OCI-LY7 (cell line): ENCODE measurements at regions not wholly inside any gene's neighbourhood (a gene's known extent, or its start where the extent isn't known, plus 50 kb on each side); places are given as distances from the start of the nearest gene placed in this dataset.

Source experiments
- BruUV-seq: library from RNA; stranded (reverse); fragments of 400-500 nt; replicated peaks from 2 replicates; lab custom pipeline; 2021; lab: Mats Ljungman, UMichigan
- CTCF ChIA-PET: fragments of 300-600 bp; sonication (Branson Sonifier 250); formaldehyde crosslinking; loops from one replicate; lab custom pipeline; 2022; ENCODE audit warnings: antibody characterized with exemption; ENCODE audit not compliant: unreplicated experiment; lab: Charles Lee
- POLR2A ChIA-PET: fragments of 300-600 bp; sonication (Branson Sonifier 250); formaldehyde crosslinking; loops from one replicate; lab custom pipeline; 2022; ENCODE audit warnings: antibody characterized with exemption; lab: Charles Lee
- DNase-seq: peaks from one replicate; pipeline ENCODE4 v3.0.0-alpha.2; 2015; ENCODE audit warnings: low spot score
- H2AFZ ChIP-seq: fragments of 200-600 bp; sonication (generic), shearing (Covaris generic); 2 replicates; pipeline ENCODE4 v1.6.1; 2014; ENCODE audit warnings: mild to moderate bottlenecking, antibody characterized with exemption, low read length, moderate library complexity
- H3K27ac ChIP-seq: fragments of 200-600 bp; sonication (generic); 2 replicates; pipeline ENCODE4 v1.5.1; 2014; ENCODE audit warnings: mixed run types, low read depth, mild to moderate bottlenecking, moderate library complexity, low read length, inconsistent platforms; ENCODE audit not compliant: poor library complexity, severe bottlenecking
- H3K36me3 ChIP-seq: fragments of 200-600 bp; sonication (generic); 2 replicates; pipeline ENCODE4 v1.6.1; 2014; ENCODE audit warnings: mild to moderate bottlenecking, antibody characterized with exemption, low read length, moderate library complexity, mixed read lengths; ENCODE audit not compliant: insufficient read depth
- H3K4me1 ChIP-seq: fragments of 200-600 bp; sonication (generic); 2 replicates; pipeline ENCODE4 v1.5.1; 2014; ENCODE audit warnings: mild to moderate bottlenecking, low read length; ENCODE audit not compliant: insufficient read depth, poor library complexity, severe bottlenecking
- H3K4me2 ChIP-seq: fragments of 200-600 bp; sonication (generic); 2 replicates; pipeline ENCODE4 v1.6.1; 2014; ENCODE audit warnings: mild to moderate bottlenecking, low read length
- H3K4me3 ChIP-seq: fragments of 200-600 bp; sonication (generic); 2 replicates; pipeline ENCODE4 v1.5.1; 2014; ENCODE audit warnings: mild to moderate bottlenecking, low read depth, low read length; ENCODE audit not compliant: poor library complexity, severe bottlenecking
- H3K79me2 ChIP-seq: fragments of 200-600 bp; sonication (generic); 2 replicates; pipeline ENCODE4 v1.6.1; 2016; ENCODE audit warnings: low read depth, mild to moderate bottlenecking, low read length, moderate library complexity, mixed read lengths; ENCODE audit not compliant: insufficient read depth
- H3K9me2 ChIP-seq: fragments of 200-600 bp; sonication (generic); 2 replicates; pipeline ENCODE4 v1.6.1; 2016; ENCODE audit warnings: mild to moderate bottlenecking, low read length, mixed read lengths; ENCODE audit not compliant: insufficient read depth
- H3K9me3 ChIP-seq: fragments of 200-600 bp; sonication (generic); 2 replicates; pipeline ENCODE4 v1.6.1; 2014; ENCODE audit warnings: mild to moderate bottlenecking, mixed run types, low read length, mixed read lengths
- H4K20me1 ChIP-seq: fragments of 200-600 bp; sonication (generic); 2 replicates; pipeline ENCODE4 v1.6.1; 2014; ENCODE audit warnings: mild to moderate bottlenecking, antibody characterized with exemption, low read length, moderate library complexity, mixed read lengths; ENCODE audit not compliant: insufficient read depth
- EZH2phosphoT487 ChIP-seq: fragments of 200-600 bp; sonication (generic); IDR thresholded peaks from 2 replicates; pipeline ENCODE4 v1.6.1; 2018; ENCODE audit warnings: low read depth, borderline replicate concordance, mild to moderate bottlenecking, mixed run types, antibody characterized with exemption, low read length, moderate library complexity, mixed read lengths
- intact Hi-C: fragments of 100-400 bp; cut with micrococcal nuclease; formaldehyde crosslinking; loops from one replicate; pipeline ENCODE4 v1.10.0; 2022; ENCODE audit not compliant: unreplicated experiment
- TF ChIP-seq, protein P1 (sequence below): fragments of 200-600 bp; sonication (generic); conservative IDR thresholded peaks from 2 replicates; pipeline ENCODE4 v1.5.1; 2014; ENCODE audit warnings: mild to moderate bottlenecking, antibody characterized with exemption, low read length, moderate library complexity, mixed read lengths

DNA sequence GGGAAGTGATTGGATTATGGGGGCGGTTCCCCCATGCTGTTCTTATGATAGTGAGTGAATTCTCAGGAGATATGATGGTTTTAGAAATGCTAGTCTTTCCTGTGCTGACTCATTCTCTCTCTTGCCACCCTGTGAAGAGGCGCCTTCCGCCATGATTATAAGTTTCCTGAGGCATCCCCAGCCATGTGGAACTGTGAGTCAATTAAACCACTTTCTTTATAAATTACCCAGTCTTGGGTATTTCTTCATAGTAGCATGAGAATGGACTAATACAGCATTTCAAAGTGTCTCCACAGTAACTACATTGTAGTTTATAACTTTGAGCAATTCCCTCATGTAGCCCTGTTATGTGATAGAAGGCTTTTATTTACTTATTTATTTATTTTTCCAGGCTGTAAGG lies 128.8 kb upstream of the CHRNA7 start:
- BruUV-seq: no TSS peak
- POLR2A ChIA-PET: no interaction called here
- H3K4me3 ChIP-seq: no peak overlapping the region
- no peaks in the 10 kb centered on the region for H3K36me3 ChIP-seq
- H2AFZ ChIP-seq: no peak overlapping the region
- DNase-seq: no peak
- no peak overlapping the region for H3K4me2 ChIP-seq
- no peaks in the 10 kb centered on the region for H3K9me2 ChIP-seq
- no peak for TF ChIP-seq EZH2phosphoT487
- TF ChIP-seq, protein P1, sequence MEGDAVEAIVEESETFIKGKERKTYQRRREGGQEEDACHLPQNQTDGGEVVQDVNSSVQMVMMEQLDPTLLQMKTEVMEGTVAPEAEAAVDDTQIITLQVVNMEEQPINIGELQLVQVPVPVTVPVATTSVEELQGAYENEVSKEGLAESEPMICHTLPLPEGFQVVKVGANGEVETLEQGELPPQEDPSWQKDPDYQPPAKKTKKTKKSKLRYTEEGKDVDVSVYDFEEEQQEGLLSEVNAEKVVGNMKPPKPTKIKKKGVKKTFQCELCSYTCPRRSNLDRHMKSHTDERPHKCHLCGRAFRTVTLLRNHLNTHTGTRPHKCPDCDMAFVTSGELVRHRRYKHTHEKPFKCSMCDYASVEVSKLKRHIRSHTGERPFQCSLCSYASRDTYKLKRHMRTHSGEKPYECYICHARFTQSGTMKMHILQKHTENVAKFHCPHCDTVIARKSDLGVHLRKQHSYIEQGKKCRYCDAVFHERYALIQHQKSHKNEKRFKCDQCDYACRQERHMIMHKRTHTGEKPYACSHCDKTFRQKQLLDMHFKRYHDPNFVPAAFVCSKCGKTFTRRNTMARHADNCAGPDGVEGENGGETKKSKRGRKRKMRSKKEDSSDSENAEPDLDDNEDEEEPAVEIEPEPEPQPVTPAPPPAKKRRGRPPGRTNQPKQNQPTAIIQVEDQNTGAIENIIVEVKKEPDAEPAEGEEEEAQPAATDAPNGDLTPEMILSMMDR: no peak
- H3K27ac ChIP-seq: no peak overlapping the region
- H3K9me3 ChIP-seq: peaks cover 7% of the 10 kb centered on the region; the same call in 1 of the 2 replicates
- CTCF ChIA-PET: no interaction called here
- intact Hi-C loops: no loop called here
- no peaks in the 10 kb centered on the region for H3K4me1 ChIP-seq
- H4K20me1 ChIP-seq: no peaks in the 10 kb centered on the region
- H3K79me2 ChIP-seq: no peaks in the 10 kb centered on the region

DNA sequence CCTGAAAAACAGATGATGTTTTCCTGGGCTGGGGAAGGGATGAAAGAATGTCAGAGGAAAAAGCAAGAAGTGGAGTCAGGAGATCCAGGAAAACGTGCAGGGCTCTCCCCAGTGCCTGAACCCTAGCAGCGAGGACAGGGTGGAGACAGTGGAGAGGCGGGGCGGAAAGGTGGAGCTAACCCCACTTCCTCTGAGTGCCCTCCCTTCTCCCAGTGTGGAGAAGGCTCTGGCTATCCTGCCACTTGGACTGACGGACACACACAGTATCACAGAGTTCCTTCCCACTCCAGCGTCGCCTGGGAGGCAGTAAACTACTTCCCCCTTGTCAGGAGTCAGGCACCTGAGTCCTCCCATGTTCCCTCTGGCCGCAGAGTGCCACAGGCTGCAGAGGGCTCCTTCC lies 125.3 kb upstream of the CHRNA7 start:
- Histone ChIP-seq H3K79me2 (no peaks in the 10 kb centered on the region), H3K9me2 (no peaks in the 10 kb centered on the region), H3K4me3 (no peak overlapping the region), H4K20me1 (no peaks in the 10 kb centered on the region), H3K4me2 (no peak overlapping the region), H3K27ac (no peak overlapping the region), H2AFZ (no peak overlapping the region), H3K9me3 (no peaks in the 10 kb centered on the region), H3K36me3 (no peaks in the 10 kb centered on the region), H3K4me1 (no peaks in the 10 kb centered on the region)
- intact Hi-C loops: no loop called here
- CTCF ChIA-PET: no interaction called here
- POLR2A ChIA-PET: interaction anchor here (0.6 kb wide), 1 partner anchor 1598 kb away, joined by 3 read pairs; no protein-coding TSS in a partner anchor
- TF ChIP-seq, protein P1: no peak
- TF ChIP-seq EZH2phosphoT487: no peak
- no TSS peak for BruUV-seq
- no peak for DNase-seq

DNA sequence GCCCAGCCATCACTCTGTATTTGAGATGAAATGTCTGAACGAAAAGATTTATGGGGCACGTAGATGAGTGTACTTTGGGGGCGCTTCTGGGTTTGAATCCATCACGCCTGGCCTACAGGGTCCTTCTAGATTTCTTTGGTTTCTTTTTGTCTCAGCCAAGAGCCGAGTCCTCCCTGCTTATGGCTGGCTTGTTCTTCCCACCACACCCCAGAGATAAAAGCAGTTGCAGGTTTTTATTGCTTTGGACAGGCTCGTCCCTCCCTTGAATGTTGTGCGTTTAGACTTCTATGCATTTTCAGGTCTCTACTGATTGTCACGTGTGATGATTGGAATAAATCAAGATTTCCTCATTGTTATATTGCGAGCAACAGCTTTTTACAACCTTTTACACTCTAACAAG lies 104.8 kb upstream of the CHRNA7 start:
- Histone ChIP-seq H3K4me1 (no peaks in the 10 kb centered on the region), H3K9me2 (no peaks in the 10 kb centered on the region), H3K4me2 (no peak overlapping the region), H2AFZ (no peak overlapping the region), H3K79me2 (no peaks in the 10 kb centered on the region), H4K20me1 (no peaks in the 10 kb centered on the region), H3K4me3 (no peak overlapping the region), H3K36me3 (no peaks in the 10 kb centered on the region), H3K9me3 (peaks cover 7% of the 10 kb centered on the region; the same call in 1 of the 2 replicates), H3K27ac (no peak overlapping the region)
- BruUV-seq: no TSS peak
- TF ChIP-seq, protein P1: no peak
- no peak for TF ChIP-seq EZH2phosphoT487
- intact Hi-C loops: no loop called here
- POLR2A ChIA-PET: interaction anchor here (0.7 kb wide), 1 partner anchor 150 kb away, joined by 3 read pairs; no protein-coding TSS in a partner anchor
- CTCF ChIA-PET: no interaction called here
- DNase-seq: no peak
